ENCODE measurements at regions not wholly inside any gene's neighbourhood (a gene's known extent, or its start where the extent isn't known, plus 50 kb on each side); places are given as distances from the start of the nearest gene placed in this dataset.

DNA sequence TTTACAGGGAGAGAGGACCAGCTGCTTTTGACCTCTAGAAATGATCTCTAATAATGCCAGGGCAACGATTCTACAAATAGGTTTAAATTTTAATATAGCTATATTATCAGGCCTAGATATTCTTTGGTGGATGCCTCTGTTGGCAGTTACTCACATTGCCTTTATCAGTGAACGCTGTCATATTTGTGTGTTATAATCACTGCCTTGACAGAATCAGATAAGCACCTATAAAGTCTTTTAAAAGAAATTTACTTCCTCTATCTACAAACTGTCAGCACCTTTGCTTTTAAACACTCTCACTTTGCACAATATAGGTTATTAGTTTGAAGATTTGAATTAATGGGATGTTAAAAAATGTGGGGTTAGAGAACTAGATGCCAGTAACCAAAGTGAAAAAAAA, 324.1 kb downstream of the ZIC1 start:
- no peaks in the 10 kb centered on the region for H3K27me3 Mint-ChIP-seq
- ATAC-seq (replicated peaks), result no peak
- H3K27ac Mint-ChIP-seq, result no peak overlapping the region
- no peaks in the 10 kb centered on the region for H3K4me1 Mint-ChIP-seq
- no peak overlapping the region for H3K4me3 Mint-ChIP-seq
- H3K9me3 Mint-ChIP-seq, result peaks cover 3% of the 10 kb centered on the region
- no peaks in the 10 kb centered on the region for H3K36me3 Mint-ChIP-seq (ENCODE audit: low read depth)

DNA sequence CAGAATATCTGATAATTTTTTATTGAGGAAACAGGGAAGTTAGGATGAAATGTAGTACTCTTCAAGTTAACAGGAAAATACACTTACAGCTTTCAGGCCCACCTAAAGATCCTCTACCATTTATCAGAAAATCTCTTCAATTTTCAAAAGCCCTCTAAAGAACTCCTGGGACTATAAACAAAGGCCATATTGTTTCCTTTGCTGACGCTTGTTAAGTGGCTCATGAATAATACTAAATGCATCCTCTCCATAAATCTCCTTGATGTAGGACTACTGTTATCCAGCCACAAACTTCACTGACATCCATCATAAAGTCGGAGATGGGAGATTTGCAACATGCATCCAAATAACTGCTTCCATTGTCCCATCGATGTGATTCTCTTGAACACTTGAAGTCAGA, 326.5 kb downstream of the ZIC1 start:
- no peak for ATAC-seq (replicated peaks)
- Mint-ChIP-seq H3K36me3 (ENCODE audit: low read depth) (no peaks in the 10 kb centered on the region), H3K27ac (no peak overlapping the region), H3K4me3 (no peak overlapping the region), H3K9me3 (peaks cover 8% of the 10 kb centered on the region), H3K27me3 (no peaks in the 10 kb centered on the region), H3K4me1 (no peaks in the 10 kb centered on the region)

DNA sequence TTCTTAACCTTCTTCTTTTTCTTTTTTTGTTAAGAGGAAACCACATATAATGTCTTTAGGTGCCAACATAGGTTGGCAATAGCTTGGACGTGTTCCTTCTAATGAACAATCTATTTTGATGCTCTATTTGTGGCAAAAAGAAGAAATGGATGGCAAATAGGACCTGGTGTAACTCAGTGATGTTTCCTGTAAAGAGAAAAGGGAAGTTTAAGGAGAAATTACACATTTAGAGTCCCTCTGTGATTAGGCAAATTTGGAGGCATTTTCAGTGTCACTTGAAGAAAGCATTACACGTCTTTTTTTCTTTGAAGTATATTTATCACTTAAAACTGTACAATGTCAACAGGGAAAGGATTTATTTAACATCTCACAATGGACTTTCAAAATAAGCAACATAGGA, 327.1 kb downstream of the ZIC1 start:
- no peak overlapping the region for H3K27ac Mint-ChIP-seq

DNA sequence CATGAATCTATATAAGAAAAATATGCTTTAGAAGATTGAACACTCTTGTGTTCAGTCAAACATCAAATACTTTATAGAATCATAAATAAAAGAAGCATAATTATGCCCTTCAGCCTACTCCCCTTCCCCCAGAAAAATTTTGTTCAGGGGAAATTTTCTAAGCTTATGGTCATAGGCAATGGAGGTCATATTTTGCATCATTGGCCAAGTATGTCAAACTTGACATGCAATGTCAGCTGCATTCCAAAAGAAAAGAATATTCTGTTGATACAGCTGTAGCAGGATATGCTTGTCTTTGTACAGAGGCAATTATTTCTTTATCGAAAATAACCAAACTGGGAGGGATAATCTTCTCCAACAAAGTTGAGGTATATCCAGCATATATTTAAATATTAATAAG, 328.2 kb downstream of the ZIC1 start:
- ATAC-seq (replicated peaks), result no peak
- Mint-ChIP-seq H3K4me3 (no peak overlapping the region), H3K27me3 (no peaks in the 10 kb centered on the region), H3K27ac (no peak overlapping the region), H3K36me3 (ENCODE audit: low read depth) (no peaks in the 10 kb centered on the region), H3K4me1 (no peaks in the 10 kb centered on the region), H3K9me3 (peaks cover 8% of the 10 kb centered on the region)

More for the DNA sequence above, 327.1 kb downstream of the ZIC1 start:
- Mint-ChIP-seq H3K4me1 (no peaks in the 10 kb centered on the region), H3K4me3 (no peak overlapping the region), H3K36me3 (ENCODE audit: low read depth) (no peaks in the 10 kb centered on the region), H3K27me3 (no peaks in the 10 kb centered on the region), H3K9me3 (peaks cover 8% of the 10 kb centered on the region)
- ATAC-seq (replicated peaks), result no peak

DNA sequence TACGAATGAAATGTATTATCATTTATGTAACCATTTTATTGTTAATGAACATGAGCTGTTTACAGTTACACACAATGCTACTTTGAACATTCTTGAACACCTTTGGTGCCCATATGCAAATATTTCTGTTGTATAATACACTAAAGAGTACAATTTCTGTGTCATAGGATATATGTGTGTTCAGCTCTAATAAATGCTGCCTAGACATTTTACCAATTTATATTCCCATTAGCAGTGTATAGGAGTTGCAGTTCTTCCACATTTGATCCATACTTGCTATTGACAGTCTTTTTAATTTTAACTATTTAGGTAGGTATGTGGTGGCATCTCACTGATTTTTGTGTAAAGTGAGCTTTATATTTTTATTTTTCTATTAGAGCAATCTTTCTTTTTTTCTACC, 331.8 kb downstream of the ZIC1 start:
- Mint-ChIP-seq H3K9me3 (peaks cover 16% of the 10 kb centered on the region), H3K36me3 (ENCODE audit: low read depth) (no peaks in the 10 kb centered on the region), H3K4me3 (no peak overlapping the region), H3K27me3 (no peaks in the 10 kb centered on the region), H3K4me1 (no peaks in the 10 kb centered on the region), H3K27ac (no peak overlapping the region)
- ATAC-seq (replicated peaks), result no peak

DNA sequence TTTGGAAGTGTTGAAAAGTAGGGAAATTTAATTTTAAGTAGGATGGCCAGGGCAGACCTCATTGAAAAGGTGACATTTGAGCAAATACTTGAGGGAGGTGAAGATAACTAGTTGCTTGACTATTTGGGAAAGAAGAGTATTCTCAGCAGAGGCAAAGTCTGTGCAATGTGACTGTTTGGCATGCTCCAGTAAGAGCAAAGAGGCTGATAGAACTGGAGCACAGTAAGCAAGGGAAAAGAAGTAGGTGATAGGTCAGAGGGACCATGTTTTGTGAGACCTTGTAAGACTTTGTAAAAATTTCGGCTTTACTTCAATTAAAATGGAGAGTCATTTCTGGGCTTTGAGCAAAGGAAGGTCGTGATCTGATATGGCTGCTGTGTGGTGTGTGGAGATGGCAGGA, 335.8 kb downstream of the ZIC1 start:
- H3K36me3 Mint-ChIP-seq (ENCODE audit: low read depth), result no peaks in the 10 kb centered on the region
- H3K27ac Mint-ChIP-seq, result no peak overlapping the region
- ATAC-seq (replicated peaks), result no peak
- H3K4me1 Mint-ChIP-seq, result no peaks in the 10 kb centered on the region
- no peaks in the 10 kb centered on the region for H3K27me3 Mint-ChIP-seq
- no peak overlapping the region for H3K4me3 Mint-ChIP-seq
- peaks cover 18% of the 10 kb centered on the region for H3K9me3 Mint-ChIP-seq

DNA sequence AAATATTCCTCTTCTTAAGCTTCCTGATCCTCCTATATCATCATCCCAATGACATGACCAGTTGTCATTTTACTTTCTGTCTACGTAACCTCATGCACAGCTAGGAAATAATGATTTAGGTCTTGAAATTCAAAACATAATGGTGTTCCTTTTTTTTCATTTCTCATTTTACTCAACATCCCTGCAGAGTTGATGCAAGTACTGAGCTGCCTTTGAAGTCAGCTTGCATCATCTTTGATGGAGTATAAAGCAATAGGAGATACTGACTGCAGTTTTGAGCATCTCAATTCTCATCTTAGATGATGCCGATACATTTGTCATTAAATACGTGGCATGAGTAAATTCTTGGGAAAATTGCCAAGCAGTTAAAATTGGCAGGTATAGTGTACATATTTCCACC, 346.1 kb downstream of the ZIC1 start:
- Mint-ChIP-seq H3K27me3 (no peaks in the 10 kb centered on the region), H3K27ac (no peak overlapping the region), H3K36me3 (ENCODE audit: low read depth) (no peaks in the 10 kb centered on the region), H3K9me3 (peaks cover 7% of the 10 kb centered on the region), H3K4me1 (no peaks in the 10 kb centered on the region), H3K4me3 (no peak overlapping the region)
- ATAC-seq (replicated peaks), result no peak

DNA sequence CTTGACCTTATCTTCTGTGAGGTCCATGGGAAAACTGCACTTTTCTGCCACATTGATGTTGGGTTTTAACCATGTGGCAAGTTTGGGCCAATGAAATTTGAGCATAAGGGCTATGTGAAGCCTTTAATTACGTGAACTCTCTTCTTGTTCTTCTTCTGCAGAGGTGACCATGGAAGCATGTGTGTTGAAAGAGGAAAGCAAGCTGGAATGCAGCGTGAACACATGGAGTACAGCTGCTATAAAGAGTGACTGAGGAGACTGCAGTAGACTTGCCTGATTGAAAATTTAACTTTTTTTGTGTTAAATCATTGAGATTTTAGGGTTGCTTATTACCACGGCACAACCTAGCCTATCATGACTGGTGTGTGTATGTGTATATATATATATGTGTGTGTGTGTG, 347.3 kb downstream of the ZIC1 start:
- no peak for ATAC-seq (replicated peaks)
- Mint-ChIP-seq H3K27ac (no peak overlapping the region), H3K36me3 (ENCODE audit: low read depth) (no peaks in the 10 kb centered on the region), H3K9me3 (peaks cover 3% of the 10 kb centered on the region), H3K4me3 (no peak overlapping the region), H3K4me1 (no peaks in the 10 kb centered on the region), H3K27me3 (no peaks in the 10 kb centered on the region)

DNA sequence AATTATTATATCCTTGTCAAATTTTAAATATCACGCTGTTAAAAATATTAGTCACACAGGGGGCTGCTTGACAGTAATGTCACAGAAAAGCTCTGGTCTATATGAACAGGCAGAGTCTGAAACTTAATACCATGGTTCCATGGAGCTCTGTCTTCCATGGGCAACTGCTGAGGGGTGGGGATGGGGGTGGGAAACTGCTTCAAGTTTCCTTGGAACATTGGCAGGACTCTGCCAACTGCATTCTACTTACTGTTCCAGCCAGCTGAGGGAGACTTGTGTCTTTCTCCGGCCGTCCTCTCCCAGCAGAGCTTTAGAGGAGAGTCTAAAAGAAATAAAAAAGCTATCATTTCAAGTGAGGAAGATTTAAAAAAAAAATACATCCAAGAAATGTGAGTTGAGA, 348.7 kb downstream of the ZIC1 start:
- H3K4me3 Mint-ChIP-seq, result no peak overlapping the region
- no peaks in the 10 kb centered on the region for H3K36me3 Mint-ChIP-seq (ENCODE audit: low read depth)
- H3K9me3 Mint-ChIP-seq, result peaks cover 7% of the 10 kb centered on the region
- H3K27me3 Mint-ChIP-seq, result no peaks in the 10 kb centered on the region
- H3K4me1 Mint-ChIP-seq, result no peaks in the 10 kb centered on the region
- no peak overlapping the region for H3K27ac Mint-ChIP-seq
- no peak for ATAC-seq (replicated peaks)

DNA sequence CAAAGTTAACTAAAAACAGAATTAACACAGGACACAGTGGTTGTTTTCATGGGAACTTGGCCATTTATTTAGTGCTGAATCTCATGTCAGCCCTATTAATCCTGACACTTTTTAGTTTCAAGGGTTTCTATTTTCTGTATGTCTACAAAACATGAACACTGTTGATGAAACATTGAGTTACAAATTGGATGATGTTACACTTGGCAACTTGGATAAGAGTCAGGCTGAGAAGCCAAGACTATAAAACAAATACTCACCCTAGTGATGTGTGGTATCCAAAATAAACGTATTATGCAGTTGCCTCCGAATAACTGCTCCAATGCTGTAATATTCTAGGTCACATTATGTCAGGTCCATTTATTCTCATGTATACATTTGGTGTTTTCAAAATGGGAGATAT, 349.6 kb downstream of the ZIC1 start:
- Mint-ChIP-seq H3K27me3 (no peaks in the 10 kb centered on the region), H3K4me1 (no peaks in the 10 kb centered on the region), H3K9me3 (peaks cover 7% of the 10 kb centered on the region), H3K4me3 (no peak overlapping the region), H3K27ac (no peak overlapping the region), H3K36me3 (ENCODE audit: low read depth) (no peaks in the 10 kb centered on the region)
- no peak for ATAC-seq (replicated peaks)

DNA sequence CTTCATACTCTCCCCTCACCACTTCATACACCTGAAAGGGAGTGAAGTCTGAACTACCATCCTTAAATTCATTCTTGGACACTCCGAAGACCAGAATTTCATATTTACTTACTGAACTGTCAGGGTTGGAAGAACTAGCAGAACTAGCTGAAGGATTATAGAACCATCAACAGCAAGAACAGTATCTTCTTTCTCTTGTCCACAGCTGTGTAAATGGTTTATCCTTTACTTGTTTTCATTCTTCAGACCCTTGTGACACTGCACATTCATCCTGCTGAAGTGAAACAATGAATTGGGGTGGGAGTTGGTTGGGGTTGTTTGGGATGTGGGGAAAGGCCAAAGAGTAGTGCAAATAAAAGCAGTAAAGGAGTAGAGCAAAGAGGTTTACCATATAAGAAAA, 350.9 kb downstream of the ZIC1 start:
- Mint-ChIP-seq H3K4me3 (no peak overlapping the region), H3K4me1 (no peaks in the 10 kb centered on the region), H3K27me3 (no peaks in the 10 kb centered on the region), H3K27ac (no peak overlapping the region), H3K36me3 (ENCODE audit: low read depth) (no peaks in the 10 kb centered on the region), H3K9me3 (peaks cover 11% of the 10 kb centered on the region)
- ATAC-seq (replicated peaks), result no peak

DNA sequence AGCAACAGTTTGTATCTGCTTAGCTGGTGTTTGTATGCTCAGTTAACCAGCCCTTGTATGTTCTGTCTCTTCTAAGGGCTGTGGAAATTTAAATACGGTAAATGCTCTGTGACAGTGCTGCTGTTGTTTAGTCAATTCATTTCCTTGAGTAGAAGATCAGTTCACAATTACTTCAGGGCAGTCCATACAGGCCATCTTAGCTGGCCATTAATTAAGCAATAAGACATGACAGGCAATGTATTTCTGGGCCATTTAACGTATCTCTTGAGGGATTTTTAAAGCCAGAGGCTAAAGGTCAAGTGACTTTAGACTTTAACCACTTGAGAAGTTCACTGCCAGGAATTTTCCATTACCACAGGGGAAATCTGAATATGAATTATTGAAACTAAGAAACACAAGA, 351.8 kb downstream of the ZIC1 start:
- no peaks in the 10 kb centered on the region for H3K36me3 Mint-ChIP-seq (ENCODE audit: low read depth)
- H3K4me1 Mint-ChIP-seq, result no peaks in the 10 kb centered on the region
- peaks cover 11% of the 10 kb centered on the region for H3K9me3 Mint-ChIP-seq
- no peak overlapping the region for H3K4me3 Mint-ChIP-seq
- no peak for ATAC-seq (replicated peaks)
- H3K27me3 Mint-ChIP-seq, result no peaks in the 10 kb centered on the region
- H3K27ac Mint-ChIP-seq, result no peak overlapping the region

DNA sequence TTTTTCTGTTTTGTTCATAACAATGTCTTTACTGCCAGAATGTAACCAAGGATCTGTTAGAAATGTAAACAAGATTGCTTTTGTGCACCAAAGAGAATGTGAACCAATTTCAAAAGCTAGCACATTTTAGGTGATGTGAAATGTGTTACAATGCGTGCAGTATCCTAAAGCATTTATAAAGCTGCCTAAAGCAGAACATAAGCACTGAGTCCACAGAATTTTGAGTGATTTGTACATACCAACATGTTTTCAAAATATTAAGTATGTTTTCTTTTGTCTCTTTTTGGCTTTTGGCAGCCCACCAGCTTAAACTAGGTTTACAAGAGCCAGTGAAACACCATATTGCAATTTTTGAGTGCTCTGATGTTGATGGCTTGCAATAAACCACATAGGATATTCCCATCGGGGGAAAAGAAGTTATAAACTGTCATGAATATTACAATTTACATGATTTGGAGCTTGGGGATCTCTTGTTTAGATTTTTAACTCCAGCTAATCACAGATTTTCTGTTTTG, 364.0 kb downstream of the ZIC1 start:
- peaks cover 5% of the 10 kb centered on the region for H3K9me3 Mint-ChIP-seq
- no peaks in the 10 kb centered on the region for H3K36me3 Mint-ChIP-seq (ENCODE audit: low read depth)
- H3K27ac Mint-ChIP-seq, result no peak overlapping the region
- H3K4me1 Mint-ChIP-seq, result no peaks in the 10 kb centered on the region
- ATAC-seq (replicated peaks), result no peak
- H3K4me3 Mint-ChIP-seq, result no peak overlapping the region
- no peaks in the 10 kb centered on the region for H3K27me3 Mint-ChIP-seq

DNA sequence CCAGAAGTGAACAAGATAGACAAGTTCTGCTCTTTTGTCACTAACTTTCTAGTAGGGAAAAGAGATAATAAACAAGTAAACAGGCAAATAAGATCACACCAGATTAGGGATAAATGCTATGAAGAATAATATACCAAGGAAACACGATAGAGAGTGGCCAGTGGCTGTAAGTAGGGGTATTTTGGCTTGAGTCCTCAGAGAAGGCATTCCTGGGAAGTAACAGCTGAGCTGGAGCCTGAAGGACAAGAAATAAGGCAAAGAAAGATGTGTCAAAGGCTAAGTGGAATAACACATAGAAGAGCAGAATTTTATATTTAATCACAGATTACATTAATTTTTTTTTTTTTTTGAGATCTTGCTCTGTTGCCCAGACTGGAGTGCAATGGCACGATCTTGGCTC, 366.2 kb downstream of the ZIC1 start:
- Mint-ChIP-seq H3K36me3 (ENCODE audit: low read depth) (no peaks in the 10 kb centered on the region), H3K27me3 (no peaks in the 10 kb centered on the region), H3K4me1 (no peaks in the 10 kb centered on the region), H3K9me3 (no peaks in the 10 kb centered on the region), H3K4me3 (no peak overlapping the region), H3K27ac (no peak overlapping the region)
- no peak for ATAC-seq (replicated peaks)

DNA sequence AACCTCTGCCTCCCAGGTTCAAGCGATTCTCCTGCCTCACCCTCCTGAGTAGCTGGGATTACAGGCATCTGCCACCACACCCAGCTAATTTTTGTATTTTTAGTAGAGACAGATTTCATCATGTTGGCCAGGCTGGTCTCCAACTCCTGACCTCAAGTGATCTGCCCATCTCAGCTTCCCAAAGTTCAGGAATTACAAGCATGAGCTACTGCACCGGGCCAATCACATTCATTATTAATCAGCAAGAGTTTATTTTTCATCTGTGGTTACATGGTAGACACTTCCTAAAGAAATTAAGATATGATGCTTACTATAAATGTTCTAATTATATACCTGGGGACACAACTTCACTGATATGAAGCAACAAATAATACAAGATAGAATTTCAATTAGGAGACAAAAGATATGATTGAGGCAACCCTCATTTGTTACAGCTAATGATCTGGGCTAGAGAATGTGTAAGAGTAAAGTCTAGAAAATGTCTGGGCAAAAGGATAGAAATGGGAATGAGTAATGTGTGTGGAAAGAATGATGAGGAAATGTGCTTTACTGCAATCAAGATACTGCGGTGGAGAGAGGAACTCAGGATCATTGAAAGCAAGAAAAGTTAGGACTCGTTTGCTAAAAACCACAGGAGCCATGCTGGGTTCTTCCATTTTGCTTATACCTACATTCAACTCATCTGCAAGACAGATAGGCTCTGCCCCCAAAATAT, 366.8 kb downstream of the ZIC1 start:
- no peak for ATAC-seq (replicated peaks)
- Mint-ChIP-seq H3K27me3 (no peaks in the 10 kb centered on the region), H3K4me1 (no peaks in the 10 kb centered on the region), H3K27ac (no peak overlapping the region), H3K9me3 (no peaks in the 10 kb centered on the region), H3K4me3 (no peak overlapping the region), H3K36me3 (ENCODE audit: low read depth) (no peaks in the 10 kb centered on the region)

DNA sequence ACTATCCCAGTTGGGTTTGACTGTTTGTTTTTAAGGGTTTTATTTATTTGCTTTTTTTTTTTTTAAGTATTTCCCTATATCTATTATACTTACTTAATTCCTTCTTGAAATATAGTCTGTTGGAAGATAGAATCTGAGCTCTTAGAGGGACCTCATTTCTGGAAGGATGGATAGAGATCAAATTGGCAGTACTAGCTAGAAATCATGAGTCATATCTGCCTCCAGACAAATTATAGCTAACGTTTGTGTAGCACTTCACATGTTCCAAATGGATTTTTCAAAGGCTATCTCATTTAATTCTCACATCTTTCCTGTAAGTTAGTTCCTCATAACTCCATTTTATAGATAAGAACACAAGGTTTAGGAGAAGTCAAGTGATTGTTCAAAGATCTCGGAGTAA, 384.7 kb downstream of the ZIC1 start:
- no peak overlapping the region for H3K4me3 Mint-ChIP-seq
- no peaks in the 10 kb centered on the region for H3K27me3 Mint-ChIP-seq
- H3K27ac Mint-ChIP-seq, result no peak overlapping the region
- no peak for ATAC-seq (replicated peaks)
- no peaks in the 10 kb centered on the region for H3K4me1 Mint-ChIP-seq
- peaks cover 10% of the 10 kb centered on the region for H3K9me3 Mint-ChIP-seq
- no peaks in the 10 kb centered on the region for H3K36me3 Mint-ChIP-seq (ENCODE audit: low read depth)

Data from activated T-helper 17 cell treated with anti-CD3 and anti-CD28 coated beads, Interleukin-2, amount 50 U/mL, for 72 hours (primary cell).